ENCODE measurements at regions not wholly inside any gene's neighbourhood (a gene's known extent, or its start where the extent isn't known, plus 50 kb on each side); places are given as distances from the start of the nearest gene placed in this dataset.

GRCh38 chr5:56409331-56410190 lies 176.4 kb upstream of the ANKRD55 start:
- intact Hi-C loops (cut with DNase I; ENCODE audit: low total_unique reads), result no loop called here
- no peaks in the 10 kb centered on the region for H3K4me1 ChIP-seq

GRCh38 chr5:56406838-56407237 lies 173.7 kb upstream of the ANKRD55 start:
- TF ChIP-seq POLR2A (IDR thresholded peaks at IDR 0.05), result no peak
- no peak for TF ChIP-seq CTCF (IDR thresholded peaks at IDR 0.05)
- Histone ChIP-seq H3K9me3 (no peaks in the 10 kb centered on the region), H3K4me3 (no peak overlapping the region), H3K36me3 (no peaks in the 10 kb centered on the region), H3K27ac (no peak overlapping the region), H3K4me1 (no peaks in the 10 kb centered on the region), H3K27me3 (no peaks in the 10 kb centered on the region)
- DNase-seq, result no peak
- intact Hi-C loops (cut with DNase I; ENCODE audit: low total_unique reads), result no loop called here

More at GRCh38 chr5:56409331-56410190, 176.4 kb upstream of the ANKRD55 start:
- TF ChIP-seq POLR2A (IDR thresholded peaks at IDR 0.05) (no peak), CTCF (IDR thresholded peaks at IDR 0.05) (no peak)
- Histone ChIP-seq H3K9me3 (no peaks in the 10 kb centered on the region), H3K36me3 (no peaks in the 10 kb centered on the region), H3K27ac (no peak overlapping the region), H3K4me3 (no peak overlapping the region), H3K27me3 (no peaks in the 10 kb centered on the region)
- no peak for DNase-seq

DNA sequence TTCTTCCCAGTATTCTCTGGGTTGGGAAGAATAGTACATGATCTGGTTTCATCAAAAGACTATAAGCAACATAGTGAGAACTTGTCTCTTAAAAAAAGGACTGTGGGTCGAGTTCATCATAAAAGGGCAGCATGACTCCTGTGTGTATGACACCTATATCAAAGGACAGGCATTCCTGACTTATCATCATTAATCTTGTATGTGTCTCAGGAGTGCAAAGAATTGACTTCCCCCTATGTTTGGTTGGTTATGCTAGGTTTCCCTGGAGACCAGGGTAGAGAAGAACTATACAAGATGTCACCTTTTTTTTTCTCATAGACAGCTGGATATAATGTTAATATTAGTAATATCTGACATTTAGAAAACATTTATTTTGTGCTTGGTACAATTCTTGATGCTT lies 173.1 kb upstream of the ANKRD55 start:
- H3K27me3 ChIP-seq, result no peaks in the 10 kb centered on the region
- H3K4me3 ChIP-seq, result no peak overlapping the region
- no peaks in the 10 kb centered on the region for H3K9me3 ChIP-seq
- H3K36me3 ChIP-seq, result no peaks in the 10 kb centered on the region
- no peaks in the 10 kb centered on the region for H3K4me1 ChIP-seq
- H3K27ac ChIP-seq, result no peak overlapping the region
- DNase-seq, result no peak
- TF ChIP-seq POLR2A (IDR thresholded peaks at IDR 0.05), result no peak
- TF ChIP-seq CTCF (IDR thresholded peaks at IDR 0.05), result no peak
- intact Hi-C loops (cut with DNase I; ENCODE audit: low total_unique reads), result no loop called here

GRCh38 chr5:56405116-56405908 lies 172.2 kb upstream of the ANKRD55 start:
- no peaks in the 10 kb centered on the region for H3K27me3 ChIP-seq
- intact Hi-C loops (cut with DNase I; ENCODE audit: low total_unique reads), result no loop called here
- no peaks in the 10 kb centered on the region for H3K9me3 ChIP-seq
- H3K4me1 ChIP-seq, result no peaks in the 10 kb centered on the region
- TF ChIP-seq CTCF (IDR thresholded peaks at IDR 0.05) (no peak), POLR2A (IDR thresholded peaks at IDR 0.05) (no peak)
- H3K36me3 ChIP-seq, result no peaks in the 10 kb centered on the region
- DNase-seq, result no peak
- H3K27ac ChIP-seq, result no peak overlapping the region
- no peak overlapping the region for H3K4me3 ChIP-seq

Measured in uterus (tissue), 3 donors.